ENCODE measurements at regions not wholly inside any gene's neighbourhood (a gene's known extent, or its start where the extent isn't known, plus 50 kb on each side); places are given as distances from the start of the nearest gene placed in this dataset.

GRCh38 chr10:62866451-62866850, 50.3 kb upstream of the EGR2 start:
- no peak for DNase-seq
